ENCODE measurements at regions not wholly inside any gene's neighbourhood (a gene's known extent, or its start where the extent isn't known, plus 50 kb on each side); places are given as distances from the start of the nearest gene placed in this dataset.

- Histone ChIP-seq H3K79me1 (ENCODE audit: low read depth in 1 of 2, low read length in 2 of 2) (no peaks in the 10 kb centered on the region), H2BK120ac (ENCODE audit: low read depth, low read length) (no peak overlapping the region), H3K4me3 (ENCODE audit: insufficient read depth, low read depth, low read length) (no peak overlapping the region), H2BK5ac (ENCODE audit: low read depth, low read length, poor library complexity, severe bottlenecking) (no peak overlapping the region), H4K91ac (ENCODE audit: insufficient read depth, low read depth, low read length) (no peak overlapping the region), H3K4me2 (ENCODE audit: low read depth, low read length) (no peak overlapping the region), H3K56ac (ENCODE audit: extremely low read depth, insufficient read depth, low read length) (no peak overlapping the region), H3K9me1 (ENCODE audit: insufficient read depth, low read length) (no peaks in the 10 kb centered on the region), H3K4me1 (ENCODE audit: control insufficient read depth, insufficient read depth, low read length) (peaks cover 6% of the 10 kb centered on the region; the same call in 1 of the 2 replicates), H2BK15ac (ENCODE audit: low read depth, low read length) (no peak overlapping the region), H3K9ac (ENCODE audit: low read depth, low read length) (no peak overlapping the region), H2AK5ac (ENCODE audit: low read depth, low read length) (no peak overlapping the region), H4K20me1 (ENCODE audit: insufficient read depth, low read length) (no peaks in the 10 kb centered on the region), H3K27me3 (ENCODE audit: control insufficient read depth, insufficient read depth, low read length) (no peaks in the 10 kb centered on the region), H3K23ac (ENCODE audit: low read depth, low read length) (no peak overlapping the region), H3K4ac (ENCODE audit: low read depth, low read length) (no peak overlapping the region), H3K27ac (ENCODE audit: insufficient read depth, low read length) (no peak overlapping the region), H3K14ac (replicated peaks; ENCODE audit: low read depth, low read length) (no peak overlapping the region), H3K9me3 (ENCODE audit: control insufficient read depth, insufficient read depth, low read length) (no peaks in the 10 kb centered on the region), H2AK9ac (replicated peaks; ENCODE audit: low read depth, low read length, poor library complexity) (no peak overlapping the region), H3K18ac (ENCODE audit: low read depth, low read length) (no peak overlapping the region), H3K36me3 (ENCODE audit: control insufficient read depth, insufficient read depth, low read length) (no peaks in the 10 kb centered on the region), H4K5ac (ENCODE audit: low read depth, low read length) (no peak overlapping the region), H4K8ac (ENCODE audit: low read depth in 2 of 2, low read length in 2 of 2) (no peak overlapping the region), H2BK20ac (ENCODE audit: low read depth, low read length) (no peak overlapping the region), H2AFZ (replicated peaks; ENCODE audit: low read length, poor library complexity) (no peak overlapping the region)
- in situ Hi-C loops (cut with MboI; ENCODE audit: low sequenced_read_pairs) (no loop called here), intact Hi-C loops (cut with micrococcal nuclease) (no loop called here), dilution Hi-C loops (cut with HindIII; ENCODE audit: low sequenced_read_pairs, unreplicated experiment) (no loop called here)
- WGBS, 2 experiments (ENCODE audit: extremely low coverage in 2 of 2, insufficient read length in 1 of 2), result 86% methylated on average over 5 of the region's 7 CpGs; no CpG with 5 or more reads in 1 of the 2 experiments
- ChIA-PET POLR2A (ENCODE audit: unreplicated experiment) (no interaction called here), CTCF (no interaction called here)
- TF ChIP-seq ELK1 (IDR thresholded peaks at IDR 0.05; ENCODE audit: borderline replicate concordance, low read depth, low read length), result no peak
- no peak for TF ChIP-seq CHD1 (IDR thresholded peaks at IDR 0.05; ENCODE audit: low read depth, low read length)
- TF ChIP-seq MAZ (IDR thresholded peaks at IDR 0.05; ENCODE audit: borderline replicate concordance, low read depth, low read length), result no peak
- TF ChIP-seq CEBPB (IDR thresholded peaks at IDR 0.05; ENCODE audit: low read depth, low read length), result no peak
- no peak for TF ChIP-seq POLR2A (IDR thresholded peaks at IDR 0.05; ENCODE audit: low read depth, low read length)
- TF ChIP-seq CTCF (conservative IDR thresholded peaks at IDR 0.05; ENCODE audit: low read depth, low read length), result no peak
- no peak for TF ChIP-seq MXI1 (IDR thresholded peaks at IDR 0.05; ENCODE audit: borderline replicate concordance, low read depth, low read length)
- TF ChIP-seq RCOR1 (IDR thresholded peaks at IDR 0.05; ENCODE audit: insufficient replicate concordance, low read length), result no peak
- TF ChIP-seq MAFK (IDR thresholded peaks at IDR 0.05; ENCODE audit: low read depth, low read length), result no peak
- TF ChIP-seq BHLHE40 (IDR thresholded peaks at IDR 0.05; ENCODE audit: low read depth, low read length), result no peak
- no peak for TF ChIP-seq NFE2L2 (IDR thresholded peaks at IDR 0.05; ENCODE audit: low read depth, low read length)
- no peak for TF ChIP-seq RAD21 (IDR thresholded peaks at IDR 0.05; ENCODE audit: low read length)
- DNase-seq (no peak), ATAC-seq (ENCODE audit: low read depth) (no peak)
- BruUV-seq (replicated peaks), result no TSS peak
These were observed 260.5 kb upstream of the FAT1 start for GRCh38 chr4:186984105-186984644.
